ENCODE measurements at regions not wholly inside any gene's neighbourhood (a gene's known extent, or its start where the extent isn't known, plus 50 kb on each side); places are given as distances from the start of the nearest gene placed in this dataset.

DNA sequence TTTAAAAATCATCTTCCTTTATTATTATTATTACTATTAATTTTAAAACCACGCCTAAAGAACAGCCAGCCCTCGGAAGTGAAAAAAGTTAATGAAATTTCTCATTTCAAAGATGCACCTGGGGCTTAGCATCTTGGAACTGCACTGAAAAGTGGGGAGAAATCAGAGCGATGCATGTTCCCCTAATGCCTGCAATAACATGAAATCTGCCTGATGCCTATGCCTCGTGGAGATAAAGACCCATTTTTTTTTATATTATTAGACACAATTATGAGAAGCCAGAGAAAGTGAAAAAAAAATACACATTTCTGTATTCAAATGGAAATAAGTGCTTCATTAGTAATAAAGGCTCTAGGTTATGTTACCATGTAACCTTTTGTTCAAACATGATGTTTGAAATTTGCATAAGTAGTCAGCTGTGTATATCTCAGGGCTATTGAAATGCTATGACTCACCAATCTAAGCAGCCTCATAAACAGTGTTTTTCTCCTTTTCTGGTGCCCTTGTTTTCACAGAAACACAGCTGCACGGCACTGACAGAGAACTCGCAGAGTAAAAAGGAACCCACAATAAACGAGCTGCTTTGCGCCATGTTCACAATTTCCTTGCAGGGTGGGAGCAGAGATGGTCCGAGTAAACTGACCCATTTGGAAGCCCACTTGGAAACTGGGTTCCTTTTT lies 175.8 kb upstream of the PRKCQ start:
- no peaks in the 10 kb centered on the region for H4K20me1 ChIP-seq (replicated peaks; ENCODE audit: control insufficient read depth, insufficient read depth, low read length)
- POLR2A ChIA-PET, result interaction anchor here (1.1 kb wide), 1 partner anchor 59 kb away, joined by 3 read pairs; no protein-coding TSS in a partner anchor
- FAIRE-seq (no peak), DNase-seq (ENCODE audit: extremely low read depth in 1 of 4, low spot score in 3 of 4) (no peak), ATAC-seq (no peak)
- no peak overlapping the region for H2AFZ ChIP-seq (ENCODE audit: low read depth, low read length)
- H3K4me2 ChIP-seq (ENCODE audit: insufficient read depth, low read length), result no peak overlapping the region
- no TSS peak for BruUV-seq (replicated peaks)
- CTCF ChIA-PET (ENCODE audit: low intra/inter-chr PET ratio), result no interaction called here
- H3K79me2 ChIP-seq (ENCODE audit: control insufficient read depth, insufficient read depth, low read length), result no peaks in the 10 kb centered on the region
- no peaks in the 10 kb centered on the region for H3K4me1 ChIP-seq (replicated peaks in 1 of 2; ENCODE audit: control insufficient read depth in 2 of 2, insufficient read depth in 2 of 2, low read length in 2 of 2)
- intact Hi-C loops (cut with micrococcal nuclease), result no loop called here
- no peak for TF ChIP-seq IFI16 (CRISPR knock-in tag; IDR thresholded peaks at IDR 0.05)
- TF ChIP-seq NR2C2 (CRISPR knock-in tag; IDR thresholded peaks at IDR 0.05), result no peak
- TF ChIP-seq NR2C2 (tag; IDR thresholded peaks at IDR 0.05), result no peak
- no peak for TF ChIP-seq TCF3 (CRISPR knock-in tag; IDR thresholded peaks at IDR 0.05)
- TF ChIP-seq, protein P1, sequence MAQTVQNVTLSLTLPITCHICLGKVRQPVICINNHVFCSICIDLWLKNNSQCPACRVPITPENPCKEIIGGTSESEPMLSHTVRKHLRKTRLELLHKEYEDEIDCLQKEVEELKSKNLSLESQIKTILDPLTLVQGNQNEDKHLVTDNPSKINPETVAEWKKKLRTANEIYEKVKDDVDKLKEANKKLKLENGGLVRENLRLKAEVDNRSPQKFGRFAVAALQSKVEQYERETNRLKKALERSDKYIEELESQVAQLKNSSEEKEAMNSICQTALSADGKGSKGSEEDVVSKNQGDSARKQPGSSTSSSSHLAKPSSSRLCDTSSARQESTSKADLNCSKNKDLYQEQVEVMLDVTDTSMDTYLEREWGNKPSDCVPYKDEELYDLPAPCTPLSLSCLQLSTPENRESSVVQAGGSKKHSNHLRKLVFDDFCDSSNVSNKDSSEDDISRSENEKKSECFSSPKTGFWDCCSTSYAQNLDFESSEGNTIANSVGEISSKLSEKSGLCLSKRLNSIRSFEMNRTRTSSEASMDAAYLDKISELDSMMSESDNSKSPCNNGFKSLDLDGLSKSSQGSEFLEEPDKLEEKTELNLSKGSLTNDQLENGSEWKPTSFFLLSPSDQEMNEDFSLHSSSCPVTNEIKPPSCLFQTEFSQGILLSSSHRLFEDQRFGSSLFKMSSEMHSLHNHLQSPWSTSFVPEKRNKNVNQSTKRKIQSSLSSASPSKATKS (CRISPR knock-in tag; IDR thresholded peaks at IDR 0.05), result no peak
- TF ChIP-seq, protein P2, sequence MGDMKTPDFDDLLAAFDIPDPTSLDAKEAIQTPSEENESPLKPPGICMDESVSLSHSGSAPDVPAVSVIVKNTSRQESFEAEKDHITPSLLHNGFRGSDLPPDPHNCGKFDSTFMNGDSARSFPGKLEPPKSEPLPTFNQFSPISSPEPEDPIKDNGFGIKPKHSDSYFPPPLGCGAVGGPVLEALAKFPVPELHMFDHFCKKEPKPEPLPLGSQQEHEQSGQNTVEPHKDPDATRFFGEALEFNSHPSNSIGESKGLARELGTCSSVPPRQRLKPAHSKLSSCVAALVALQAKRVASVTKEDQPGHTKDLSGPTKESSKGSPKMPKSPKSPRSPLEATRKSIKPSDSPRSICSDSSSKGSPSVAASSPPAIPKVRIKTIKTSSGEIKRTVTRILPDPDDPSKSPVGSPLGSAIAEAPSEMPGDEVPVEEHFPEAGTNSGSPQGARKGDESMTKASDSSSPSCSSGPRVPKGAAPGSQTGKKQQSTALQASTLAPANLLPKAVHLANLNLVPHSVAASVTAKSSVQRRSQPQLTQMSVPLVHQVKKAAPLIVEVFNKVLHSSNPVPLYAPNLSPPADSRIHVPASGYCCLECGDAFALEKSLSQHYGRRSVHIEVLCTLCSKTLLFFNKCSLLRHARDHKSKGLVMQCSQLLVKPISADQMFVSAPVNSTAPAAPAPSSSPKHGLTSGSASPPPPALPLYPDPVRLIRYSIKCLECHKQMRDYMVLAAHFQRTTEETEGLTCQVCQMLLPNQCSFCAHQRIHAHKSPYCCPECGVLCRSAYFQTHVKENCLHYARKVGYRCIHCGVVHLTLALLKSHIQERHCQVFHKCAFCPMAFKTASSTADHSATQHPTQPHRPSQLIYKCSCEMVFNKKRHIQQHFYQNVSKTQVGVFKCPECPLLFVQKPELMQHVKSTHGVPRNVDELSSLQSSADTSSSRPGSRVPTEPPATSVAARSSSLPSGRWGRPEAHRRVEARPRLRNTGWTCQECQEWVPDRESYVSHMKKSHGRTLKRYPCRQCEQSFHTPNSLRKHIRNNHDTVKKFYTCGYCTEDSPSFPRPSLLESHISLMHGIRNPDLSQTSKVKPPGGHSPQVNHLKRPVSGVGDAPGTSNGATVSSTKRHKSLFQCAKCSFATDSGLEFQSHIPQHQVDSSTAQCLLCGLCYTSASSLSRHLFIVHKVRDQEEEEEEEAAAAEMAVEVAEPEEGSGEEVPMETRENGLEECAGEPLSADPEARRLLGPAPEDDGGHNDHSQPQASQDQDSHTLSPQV (IDR thresholded peaks at IDR 0.05), result no peak
- TF ChIP-seq MBD2 (IDR thresholded peaks at IDR 0.05; ENCODE audit: borderline replicate concordance, low read depth), result no peak
- no peak for TF ChIP-seq ZNF232 (CRISPR knock-in tag; IDR thresholded peaks at IDR 0.05)
- no peak for TF ChIP-seq MAFF (IDR thresholded peaks at IDR 0.05; ENCODE audit: low read length)
- H3K27ac ChIP-seq (ENCODE audit: extremely low read depth, low read depth, low read length), result no peak overlapping the region
- 0% methylated on average over 9 of the region's 9 CpGs for whole genome bisulfite sequencing (ENCODE audit: insufficient coverage, low coverage, missing lambda C conversion rate)
- H3K9ac ChIP-seq (ENCODE audit: insufficient read depth in 1 of 2, low read depth in 2 of 2, low read length in 2 of 2), result no peak overlapping the region
- H3K4me3 ChIP-seq, result no peak overlapping the region
- peaks cover 5 to 13% of the 10 kb centered on the region in 2 experiments; a peak in 4 of 5 replicates for H3K27me3 ChIP-seq (ENCODE audit: control insufficient read depth in 2 of 2, insufficient read depth in 2 of 2, low read length in 2 of 2)
- H3K9me1 ChIP-seq (ENCODE audit: control insufficient read depth, insufficient read depth, low read length), result no peaks in the 10 kb centered on the region
- H3K36me3 ChIP-seq (ENCODE audit: control insufficient read depth, insufficient read depth, low read length), result no peaks in the 10 kb centered on the region
- H3K9me3 ChIP-seq (replicated peaks; ENCODE audit: control insufficient read depth, insufficient read depth, low read depth, low read length), result no peaks in the 10 kb centered on the region
- in situ Hi-C loops (cut with MboI), result no loop called here
